Lower lobe of right lung (tissue), 2 donors: ENCODE measurements at regions not wholly inside any gene's neighbourhood (a gene's known extent, or its start where the extent isn't known, plus 50 kb on each side); places are given as distances from the start of the nearest gene placed in this dataset.

ENCODE experiments used
- ATAC-seq, 2 donors: fragments of 200-7000 bp; cut with Tn5 transposase; one replicate each; pipeline ENCODE4 v1.9.1; 2020 to 2022; ENCODE audit warnings: mild to moderate bottlenecking in 2 of 2, moderate library complexity in 2 of 2
- DNase-seq: peaks from one replicate; pipeline ENCODE4 v3.0.0-alpha.2; 2020
- H3K27ac ChIP-seq: fragments of 200-600 bp; one replicate; pipeline ENCODE4 v1.8.0; 2022
- H3K27me3 ChIP-seq: fragments of 200-600 bp; one replicate; pipeline ENCODE4 v1.8.0; 2022; ENCODE audit warnings: low read depth
- H3K36me3 ChIP-seq: fragments of 200-600 bp; one replicate; pipeline ENCODE4 v1.8.0; 2022; ENCODE audit warnings: mild to moderate bottlenecking
- H3K4me1 ChIP-seq: fragments of 200-600 bp; one replicate; pipeline ENCODE4 v1.8.0; 2022
- H3K4me3 ChIP-seq: fragments of 200-600 bp; one replicate; pipeline ENCODE4 v1.8.0; 2022; ENCODE audit warnings: mild to moderate bottlenecking
- H3K9me3 ChIP-seq: fragments of 200-600 bp; one replicate; pipeline ENCODE4 v1.8.0; 2022
- CTCF ChIP-seq: fragments of 200-600 bp; IDR thresholded peaks from one replicate; pipeline ENCODE4 v1.8.0; 2022; ENCODE audit warnings: antibody characterized with exemption, mild to moderate bottlenecking
- intact Hi-C: fragments of 100-400 bp; cut with DNase I; formaldehyde crosslinking; loops from one replicate; pipeline ENCODE4 v1.11.0; 2022
- donor health status: DM: no; HTN: yes; CAD: no; lungs with severe emphysema.

- H3K4me1 ChIP-seq, result no peaks in the 10 kb centered on the region
- intact Hi-C loops, result no loop called here
Measured at GRCh38 chr15:29560896-29561295, 261.4 kb downstream of the TJP1 start.

DNA sequence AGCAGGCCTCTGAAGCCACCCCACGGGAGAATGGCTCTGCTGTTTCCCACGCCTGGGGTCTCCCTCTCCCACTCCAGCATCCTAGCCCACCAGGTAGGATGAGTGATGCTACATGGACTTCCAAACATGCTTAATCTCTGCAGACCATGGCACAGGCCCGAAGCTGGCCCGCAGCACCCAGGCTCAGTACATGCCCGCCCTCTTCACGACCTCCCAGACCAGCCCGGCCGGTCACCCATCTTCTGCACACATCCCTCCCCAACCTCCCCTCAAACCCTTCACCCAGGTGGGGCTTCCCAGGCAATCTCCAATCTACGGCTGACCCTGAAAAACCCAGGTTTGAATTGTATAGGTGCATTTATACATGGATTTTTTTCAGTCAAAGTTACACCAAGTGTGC lies 264.0 kb downstream of the TJP1 start:
- ATAC-seq (no peak), DNase-seq (no peak)
- Histone ChIP-seq H3K27me3 (no peaks in the 10 kb centered on the region), H3K36me3 (no peaks in the 10 kb centered on the region), H3K9me3 (no peaks in the 10 kb centered on the region), H3K27ac (no peak overlapping the region), H3K4me1 (no peaks in the 10 kb centered on the region), H3K4me3 (no peak overlapping the region)
- TF ChIP-seq CTCF, result no peak
- intact Hi-C loops, result no loop called here

More at GRCh38 chr15:29560896-29561295, 261.4 kb downstream of the TJP1 start:
- ATAC-seq (no peak), DNase-seq (no peak)
- no peak for TF ChIP-seq CTCF
- H3K4me3 ChIP-seq, result no peak overlapping the region
- no peaks in the 10 kb centered on the region for H3K27me3 ChIP-seq
- H3K27ac ChIP-seq, result no peak overlapping the region
- no peaks in the 10 kb centered on the region for H3K36me3 ChIP-seq
- no peaks in the 10 kb centered on the region for H3K9me3 ChIP-seq

DNA sequence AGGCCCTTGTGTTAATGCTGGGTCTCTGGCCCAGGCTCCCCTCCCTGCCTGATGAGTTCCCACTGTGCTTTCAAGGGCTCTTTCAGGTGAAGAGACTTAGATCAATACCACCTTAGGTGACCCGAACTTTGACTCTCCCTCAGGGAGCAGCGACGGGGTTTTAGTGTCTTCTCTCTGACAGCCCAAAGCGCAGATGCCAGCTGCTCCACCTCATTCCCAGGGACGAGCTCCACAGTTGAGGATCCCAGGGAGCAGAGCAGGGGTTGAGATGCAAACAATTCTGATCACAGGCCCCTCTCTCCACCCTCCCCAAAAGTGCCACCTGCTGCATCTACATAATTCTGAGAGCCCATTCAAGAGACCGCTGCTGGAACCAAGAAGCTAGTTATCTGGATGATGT lies 265.1 kb downstream of the TJP1 start:
- Histone ChIP-seq H3K4me1 (no peaks in the 10 kb centered on the region), H3K36me3 (no peaks in the 10 kb centered on the region), H3K27me3 (no peaks in the 10 kb centered on the region), H3K4me3 (no peak overlapping the region), H3K27ac (no peak overlapping the region), H3K9me3 (no peaks in the 10 kb centered on the region)
- intact Hi-C loops, result no loop called here
- ATAC-seq, result no peak
- TF ChIP-seq CTCF, result no peak
- DNase-seq, result no peak

GRCh38 chr15:29556380-29556779 lies 265.9 kb downstream of the TJP1 start:
- Histone ChIP-seq H3K27ac (no peak overlapping the region), H3K27me3 (no peaks in the 10 kb centered on the region), H3K9me3 (no peaks in the 10 kb centered on the region), H3K36me3 (no peaks in the 10 kb centered on the region), H3K4me1 (no peaks in the 10 kb centered on the region), H3K4me3 (no peak overlapping the region)
- no peak for ATAC-seq
- DNase-seq, result no peak
- no peak for TF ChIP-seq CTCF
- intact Hi-C loops, result no loop called here

DNA sequence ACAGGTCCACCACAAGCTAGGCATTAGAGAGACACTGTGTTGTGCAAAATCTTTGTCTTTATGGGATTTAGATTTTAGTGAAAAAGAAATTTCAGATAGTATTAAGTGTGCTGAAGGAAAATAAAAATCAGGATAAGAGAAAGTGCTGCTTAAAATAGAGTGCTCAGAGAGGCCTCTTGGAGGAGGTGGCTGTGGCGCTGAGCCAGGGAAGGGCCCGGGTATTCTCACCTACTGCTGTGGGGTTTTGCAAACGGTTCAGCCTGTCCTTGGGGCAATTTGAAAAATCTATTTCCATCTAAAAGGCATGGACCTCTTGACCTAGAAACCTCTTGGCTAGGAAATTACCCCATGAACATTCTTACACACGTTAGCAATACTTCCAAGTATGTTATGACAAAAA lies 267.7 kb downstream of the TJP1 start:
- Histone ChIP-seq H3K36me3 (no peaks in the 10 kb centered on the region), H3K27ac (no peak overlapping the region), H3K4me1 (no peaks in the 10 kb centered on the region), H3K27me3 (no peaks in the 10 kb centered on the region), H3K9me3 (no peaks in the 10 kb centered on the region), H3K4me3 (no peak overlapping the region)
- TF ChIP-seq CTCF, result no peak
- ATAC-seq, result no peak
- intact Hi-C loops, result no loop called here
- DNase-seq, result no peak
